Calu3 (cell line): ENCODE measurements at regions not wholly inside any gene's neighbourhood (a gene's known extent, or its start where the extent isn't known, plus 50 kb on each side); places are given as distances from the start of the nearest gene placed in this dataset.

Experiments used
- BruUV-seq: library from RNA; stranded (reverse); fragments of 400-500 nt; replicated peaks from 2 replicates; lab custom pipeline; 2021; lab: Mats Ljungman, UMichigan
- CTCF ChIA-PET: fragments of 300-600 bp; sonication (Branson Sonifier 250); formaldehyde crosslinking; loops from one replicate; lab custom pipeline; 2022; ENCODE audit warnings: antibody characterized with exemption; lab: Charles Lee
- DNase-seq: peaks from one replicate; pipeline ENCODE4 v3.0.0; 2022
- H3K27ac Mint-ChIP-seq: one replicate; pipeline ENCODE4 v1.8.0; 2022; ENCODE audit warnings: mixed read lengths; ENCODE audit not compliant: unreplicated experiment
- H3K27me3 Mint-ChIP-seq: one replicate; pipeline ENCODE4 v1.8.0; 2022; ENCODE audit warnings: mixed read lengths; ENCODE audit not compliant: unreplicated experiment
- H3K36me3 Mint-ChIP-seq: one replicate; pipeline ENCODE4 v1.8.0; 2022; ENCODE audit warnings: mild to moderate bottlenecking, moderate library complexity, mixed read lengths; ENCODE audit not compliant: insufficient read depth, unreplicated experiment
- H3K4me1 Mint-ChIP-seq: one replicate; pipeline ENCODE4 v1.8.0; 2022; ENCODE audit warnings: mild to moderate bottlenecking, low read depth, mixed read lengths; ENCODE audit not compliant: unreplicated experiment
- H3K4me3 Mint-ChIP-seq: one replicate; pipeline ENCODE4 v1.8.0; 2022; ENCODE audit warnings: mild to moderate bottlenecking, low read depth, moderate library complexity, mixed read lengths; ENCODE audit not compliant: unreplicated experiment
- H3K9me3 Mint-ChIP-seq: one replicate; pipeline ENCODE4 v1.8.0; 2022; ENCODE audit warnings: low read depth, mixed read lengths; ENCODE audit not compliant: unreplicated experiment
- CTCF ChIP-seq: fragments of 200-600 bp; IDR thresholded peaks from one replicate; pipeline ENCODE4 v1.8.0; 2022; ENCODE audit warnings: antibody characterized with exemption; ENCODE audit not compliant: unreplicated experiment
- intact Hi-C: fragments of 100-400 bp; cut with micrococcal nuclease; formaldehyde crosslinking; loops from one replicate; pipeline ENCODE4 v1.10.0; 2022; ENCODE audit not compliant: unreplicated experiment

GRCh38 chr1:228862542-228863505, 127.5 kb downstream of the RHOU start:
- peaks cover 56% of the 10 kb centered on the region for H3K4me1 Mint-ChIP-seq
- no peak for TF ChIP-seq CTCF
- no peak for DNase-seq
- CTCF ChIA-PET, result interaction anchor here (0.6 to 0.9 kb wide), 4 partner anchors 10 to 146 kb away, joined by 3 read pairs; no protein-coding TSS in a partner anchor
- intact Hi-C loops, result no loop called here
- H3K36me3 Mint-ChIP-seq, result peaks cover 5% of the 10 kb centered on the region
- H3K9me3 Mint-ChIP-seq, result no peaks in the 10 kb centered on the region
- no TSS peak for BruUV-seq
- H3K4me3 Mint-ChIP-seq, result no peak overlapping the region
- no peak overlapping the region for H3K27ac Mint-ChIP-seq
- H3K27me3 Mint-ChIP-seq, result no peaks in the 10 kb centered on the region

- no peak overlapping the region for H3K27ac Mint-ChIP-seq
Measured at GRCh38 chr1:228863776-228864175, 128.5 kb downstream of the RHOU start.

GRCh38 chr1:228865627-228866330, 130.5 kb downstream of the RHOU start:
- H3K4me1 Mint-ChIP-seq, result peaks cover 40% of the 10 kb centered on the region
- CTCF ChIA-PET, result no interaction called here

More at GRCh38 chr1:228863776-228864175, 128.5 kb downstream of the RHOU start:
- peaks cover 56% of the 10 kb centered on the region for H3K4me1 Mint-ChIP-seq
- TF ChIP-seq CTCF, result no peak
- DNase-seq, result no peak
- H3K9me3 Mint-ChIP-seq, result no peaks in the 10 kb centered on the region
- H3K36me3 Mint-ChIP-seq, result peaks cover 5% of the 10 kb centered on the region
- intact Hi-C loops, result no loop called here
- no peaks in the 10 kb centered on the region for H3K27me3 Mint-ChIP-seq
- no TSS peak for BruUV-seq
- CTCF ChIA-PET, result interaction anchor here (0.5 to 0.9 kb wide), 3 partner anchors 9 to 308 kb away, joined by 3 read pairs; no protein-coding TSS in a partner anchor
- no peak overlapping the region for H3K4me3 Mint-ChIP-seq

More at GRCh38 chr1:228865627-228866330, 130.5 kb downstream of the RHOU start:
- H3K4me3 Mint-ChIP-seq, result no peak overlapping the region
- TF ChIP-seq CTCF, result no peak
- intact Hi-C loops, result no loop called here
- H3K9me3 Mint-ChIP-seq, result no peaks in the 10 kb centered on the region
- no peaks in the 10 kb centered on the region for H3K36me3 Mint-ChIP-seq
- BruUV-seq, result no TSS peak
- no peak overlapping the region for H3K27ac Mint-ChIP-seq
- DNase-seq, result no peak
- H3K27me3 Mint-ChIP-seq, result no peaks in the 10 kb centered on the region
